Mucosa of rectum (tissue), 2 donors: ENCODE measurements at regions not wholly inside any gene's neighbourhood (a gene's known extent, or its start where the extent isn't known, plus 50 kb on each side); places are given as distances from the start of the nearest gene placed in this dataset.

ENCODE experiments used
- H3K27ac ChIP-seq, 2 donors: one replicate each; pipeline ENCODE4 v1.7.0; 2013; ENCODE audit warnings: inconsistent platforms in 2 of 2, low read depth in 2 of 2, low read length in 2 of 2
- H3K27me3 ChIP-seq, 2 donors: one replicate each; pipeline ENCODE4 v1.7.0; 2013; ENCODE audit warnings: low read length in 2 of 2; ENCODE audit not compliant: control insufficient read depth in 2 of 2, insufficient read depth in 2 of 2
- H3K36me3 ChIP-seq, 2 donors: one replicate each; pipeline ENCODE4 v1.7.0; 2013; ENCODE audit warnings: low read length in 2 of 2; ENCODE audit not compliant: control insufficient read depth in 2 of 2, insufficient read depth in 2 of 2
- H3K4me1 ChIP-seq, 2 donors: one replicate each; pipeline ENCODE4 v1.7.0; 2013; ENCODE audit warnings: low read length in 2 of 2, mild to moderate bottlenecking in 1 of 2; ENCODE audit not compliant: control insufficient read depth in 2 of 2, insufficient read depth in 2 of 2
- H3K4me3 ChIP-seq, 2 donors: one replicate each; pipeline ENCODE4 v1.7.0; 2013; ENCODE audit warnings: low read length in 2 of 2
- H3K9ac ChIP-seq, 2 donors: one replicate each; pipeline ENCODE4 v1.7.0; 2013; ENCODE audit warnings: low read length in 2 of 2, low read depth in 1 of 2, mild to moderate bottlenecking in 1 of 2
- H3K9me3 ChIP-seq, 2 donors: one replicate each; pipeline ENCODE4 v1.7.0; 2013; ENCODE audit warnings: low read length in 2 of 2; ENCODE audit not compliant: control insufficient read depth in 2 of 2
- donor health status: healthy.
- donor health status: Normal muscosa, but diverticular disease.

DNA sequence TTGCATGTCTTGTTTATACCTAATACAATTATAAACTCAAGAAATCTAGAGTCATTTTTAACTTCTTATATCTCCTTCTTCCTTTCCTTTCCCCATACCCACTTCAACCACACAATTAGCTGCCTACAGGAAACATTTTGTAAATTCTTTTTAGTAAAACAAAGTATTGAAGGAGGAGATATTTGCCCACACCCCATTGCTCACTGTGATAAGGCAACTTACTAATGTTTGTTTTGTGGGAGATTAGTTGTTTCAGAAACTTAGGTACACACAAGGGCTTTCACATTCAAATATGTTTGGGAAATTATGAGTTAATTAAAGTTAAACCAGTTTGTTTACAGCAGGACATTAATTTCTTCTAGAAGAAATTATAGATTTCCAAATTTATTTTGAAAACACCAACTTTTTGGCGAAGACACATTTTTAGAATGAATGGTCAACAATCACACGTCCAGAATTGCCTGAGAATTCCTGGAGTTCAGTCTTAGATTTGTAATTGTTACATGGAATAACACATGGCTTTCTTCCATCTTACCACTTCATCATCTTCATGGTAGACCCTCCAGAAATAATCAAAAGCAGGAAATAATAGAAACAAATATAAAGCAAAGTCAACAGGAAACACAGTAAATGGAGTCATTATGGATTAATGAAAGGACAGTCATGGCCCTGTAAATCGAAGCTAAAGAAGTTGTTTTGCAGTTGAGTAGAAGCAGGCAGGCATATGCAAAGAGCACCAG is 62.5 kb upstream of the RAB27B start:
- peaks cover 0 to 5% of the 10 kb centered on the region in 2 donors for H3K4me1 ChIP-seq
- no peak overlapping the region for H3K9ac ChIP-seq
- no peak overlapping the region for H3K4me3 ChIP-seq
- H3K27me3 ChIP-seq: no peaks in the 10 kb centered on the region
- no peaks in the 10 kb centered on the region for H3K9me3 ChIP-seq
- H3K36me3 ChIP-seq: no peaks in the 10 kb centered on the region
- H3K27ac ChIP-seq: no peak overlapping the region

DNA sequence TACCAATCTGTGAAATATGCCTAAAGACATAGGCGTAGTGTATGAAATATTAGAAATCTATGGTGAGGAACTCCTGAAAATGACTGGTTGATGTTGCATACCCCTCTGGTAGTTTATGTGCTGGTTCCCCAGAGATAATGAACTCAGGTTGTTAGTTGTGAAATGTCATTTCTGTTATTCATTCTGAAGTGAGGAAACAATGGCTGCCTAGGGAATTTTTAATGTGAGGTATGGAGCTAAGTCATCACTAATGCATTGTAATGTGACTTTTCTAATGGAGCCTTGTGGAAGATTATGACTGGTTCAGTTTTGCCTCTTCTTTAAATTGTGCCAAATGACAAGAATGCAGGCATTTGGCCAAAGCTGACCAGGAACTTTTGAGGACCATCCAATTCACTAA is 61.6 kb upstream of the RAB27B start:
- Histone ChIP-seq H3K9me3 (no peaks in the 10 kb centered on the region), H3K27me3 (no peaks in the 10 kb centered on the region), H3K4me3 (no peak overlapping the region), H3K9ac (no peak overlapping the region), H3K4me1 (peaks cover 0 to 5% of the 10 kb centered on the region in 2 donors), H3K36me3 (no peaks in the 10 kb centered on the region), H3K27ac (no peak overlapping the region)

DNA sequence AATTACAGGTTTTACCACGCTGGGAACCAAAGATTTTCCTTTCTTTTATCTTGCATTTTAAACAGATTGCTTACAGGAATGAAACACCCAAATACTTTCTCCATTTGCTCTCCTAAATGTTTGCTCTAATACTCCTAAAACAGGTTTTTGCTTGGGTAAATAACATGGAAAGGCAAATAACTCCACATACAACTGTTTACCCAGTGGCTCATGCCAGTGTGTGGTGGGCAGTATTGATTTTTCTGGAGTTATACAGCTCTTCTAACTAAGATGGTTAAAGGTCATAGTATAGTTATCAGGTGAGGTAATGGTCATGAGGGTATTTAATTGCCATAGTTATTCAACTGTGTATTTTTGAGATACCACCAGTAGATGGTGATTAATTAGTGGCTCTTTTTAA is 61.2 kb upstream of the RAB27B start:
- Histone ChIP-seq H3K4me1 (peaks cover 0 to 5% of the 10 kb centered on the region in 2 donors), H3K27me3 (no peaks in the 10 kb centered on the region), H3K9ac (no peak overlapping the region), H3K36me3 (no peaks in the 10 kb centered on the region), H3K4me3 (no peak overlapping the region), H3K27ac (no peak overlapping the region), H3K9me3 (no peaks in the 10 kb centered on the region)

DNA sequence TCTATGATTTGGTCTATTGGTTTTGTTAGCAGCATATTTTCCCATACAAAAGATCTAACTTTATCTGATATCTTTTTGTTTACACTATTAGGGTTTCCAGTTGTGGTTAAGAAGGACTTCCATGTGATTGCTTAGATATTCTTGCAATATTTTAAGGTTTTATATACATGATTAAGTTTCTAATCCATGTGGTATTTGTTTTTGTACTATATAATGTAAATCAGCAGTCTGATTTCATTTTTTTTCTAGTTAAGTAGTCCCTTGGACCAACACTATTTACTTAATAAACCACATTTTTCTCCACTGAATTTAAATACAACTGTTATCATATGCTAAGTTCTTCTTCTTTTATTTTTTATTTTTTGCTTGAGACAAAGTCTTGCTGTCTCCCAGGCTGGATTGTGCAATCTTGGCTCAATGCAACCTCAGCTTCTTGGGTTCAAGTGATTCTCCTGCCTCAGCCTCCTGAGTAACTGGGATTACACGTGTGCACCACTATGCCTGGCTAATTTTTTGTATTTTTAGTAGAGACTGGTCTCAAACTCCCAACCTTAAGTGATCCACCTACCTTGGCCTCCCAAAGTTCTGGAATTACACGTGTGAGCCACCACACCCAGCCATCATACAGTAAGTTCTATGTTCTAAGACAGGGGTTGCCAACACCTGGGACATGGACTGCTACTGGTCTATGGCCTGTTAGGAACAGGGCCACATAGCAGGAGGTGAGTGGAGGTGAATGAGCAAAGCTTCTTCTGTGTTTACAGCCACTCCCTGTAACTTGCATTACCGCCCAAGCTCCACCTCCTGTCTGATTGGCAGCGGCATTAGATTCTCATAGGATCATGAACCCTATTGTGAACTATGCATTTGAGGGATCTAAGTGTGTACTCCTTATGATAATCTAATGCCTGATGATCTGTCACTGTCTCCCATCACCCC is 58.5 kb upstream of the RAB27B start:
- Histone ChIP-seq H3K9ac (no peak overlapping the region), H3K9me3 (no peaks in the 10 kb centered on the region), H3K4me3 (no peak overlapping the region), H3K4me1 (peaks cover 0 to 5% of the 10 kb centered on the region in 2 donors), H3K27ac (no peak overlapping the region), H3K36me3 (no peaks in the 10 kb centered on the region), H3K27me3 (no peaks in the 10 kb centered on the region)

DNA sequence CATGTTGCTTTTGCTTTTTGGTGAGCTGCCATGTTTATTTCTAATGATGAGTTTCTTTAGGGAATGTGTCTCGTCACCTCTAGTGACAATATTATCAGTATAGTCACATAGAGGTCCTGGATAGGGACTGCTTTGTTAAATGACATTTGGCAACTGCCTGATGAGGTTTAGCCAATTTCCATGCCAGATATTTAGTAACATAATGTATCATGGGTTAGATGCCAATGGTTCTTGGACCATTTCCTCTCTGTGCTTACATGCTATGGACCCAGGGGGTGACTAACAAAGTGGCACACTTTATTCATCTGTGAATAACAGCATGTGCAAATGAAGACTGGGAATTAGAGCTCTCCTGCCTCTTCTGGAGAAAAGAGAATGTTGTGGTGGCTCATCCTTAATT is 56.2 kb upstream of the RAB27B start:
- no peaks in the 10 kb centered on the region for H3K36me3 ChIP-seq
- H3K9ac ChIP-seq: no peak overlapping the region
- H3K9me3 ChIP-seq: no peaks in the 10 kb centered on the region
- H3K4me1 ChIP-seq: peaks cover 0 to 3% of the 10 kb centered on the region in 2 donors
- no peaks in the 10 kb centered on the region for H3K27me3 ChIP-seq
- H3K4me3 ChIP-seq: no peak overlapping the region
- H3K27ac ChIP-seq: no peak overlapping the region

DNA sequence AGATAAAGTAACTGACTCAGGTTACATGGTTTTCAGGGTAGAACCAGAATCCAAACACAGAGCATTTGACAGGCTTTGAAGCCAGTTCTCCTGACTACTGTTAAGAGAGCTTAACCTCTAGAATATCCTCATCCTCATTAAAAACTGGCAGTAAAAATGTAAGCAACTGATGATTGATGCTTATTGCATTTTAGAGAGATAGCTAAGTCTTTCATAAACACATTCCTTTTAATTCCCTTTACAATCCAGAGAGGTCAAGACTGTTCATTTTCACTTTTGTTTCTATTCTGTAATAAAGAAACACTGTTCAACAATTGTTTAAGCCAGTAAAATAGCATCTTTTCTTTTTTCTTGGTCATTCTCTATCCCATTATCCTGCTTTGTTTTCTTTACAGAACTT is 53.9 kb upstream of the RAB27B start:
- Histone ChIP-seq H3K9ac (no peak overlapping the region), H3K4me1 (peaks cover 0 to 3% of the 10 kb centered on the region in 2 donors), H3K4me3 (no peak overlapping the region), H3K27me3 (no peaks in the 10 kb centered on the region), H3K36me3 (no peaks in the 10 kb centered on the region), H3K9me3 (no peaks in the 10 kb centered on the region), H3K27ac (no peak overlapping the region)

DNA sequence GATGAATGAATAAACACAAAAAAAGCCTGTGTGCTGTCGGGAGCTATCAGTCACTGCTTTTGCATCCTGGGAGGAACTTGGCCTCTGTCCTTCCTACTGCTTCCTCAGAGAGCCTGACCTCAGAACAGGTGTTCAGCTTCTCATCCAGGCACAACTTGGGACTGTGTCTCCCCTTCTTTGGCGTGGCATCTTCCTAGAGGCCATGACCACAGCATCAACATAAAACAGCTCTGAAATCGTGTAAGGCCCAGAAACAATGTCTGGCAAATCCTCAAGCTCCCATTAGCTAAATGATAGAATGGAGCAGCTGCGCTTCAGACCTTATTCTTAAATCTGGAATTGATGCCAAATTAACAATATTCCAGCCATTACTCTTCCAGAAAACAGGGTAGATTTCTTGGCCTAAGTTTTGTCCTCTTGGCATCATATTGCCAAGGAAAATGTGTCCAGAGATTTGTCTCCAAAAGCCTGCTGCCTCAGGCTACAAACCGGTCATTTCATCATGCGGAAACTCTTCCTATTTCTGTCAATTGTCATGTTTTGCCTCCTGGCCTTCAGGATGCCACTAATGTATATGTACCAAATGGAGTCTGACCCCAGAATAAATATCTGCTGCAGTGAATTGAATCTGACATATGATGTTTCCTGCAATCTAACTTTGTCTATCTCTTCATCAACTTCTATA is 53.2 kb upstream of the RAB27B start:
- H3K27me3 ChIP-seq: no peaks in the 10 kb centered on the region
- H3K4me3 ChIP-seq: no peak overlapping the region
- H3K27ac ChIP-seq: no peak overlapping the region
- no peaks in the 10 kb centered on the region for H3K9me3 ChIP-seq
- H3K4me1 ChIP-seq: peaks cover 0 to 3% of the 10 kb centered on the region in 2 donors
- H3K36me3 ChIP-seq: no peaks in the 10 kb centered on the region
- no peak overlapping the region for H3K9ac ChIP-seq

DNA sequence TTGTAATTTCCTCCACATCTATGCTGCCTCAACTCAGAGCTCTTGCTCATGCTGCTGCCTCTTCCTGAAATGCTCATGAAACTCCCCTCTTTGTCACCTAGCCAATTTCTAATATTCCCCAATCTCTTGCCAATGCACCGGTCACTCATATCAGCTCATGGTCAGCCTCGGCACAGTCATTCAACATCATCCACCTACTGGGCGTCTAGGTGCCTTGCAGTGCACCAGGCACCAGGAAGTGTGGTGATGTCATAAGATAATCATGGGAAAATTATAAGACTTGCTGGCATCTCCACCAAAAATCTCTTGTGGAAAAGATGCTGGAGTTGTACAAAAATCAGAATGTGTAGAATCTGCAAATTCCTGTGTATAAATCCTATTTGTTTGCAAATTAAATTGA is 52.6 kb upstream of the RAB27B start:
- H3K36me3 ChIP-seq: no peaks in the 10 kb centered on the region
- H3K27me3 ChIP-seq: no peaks in the 10 kb centered on the region
- H3K9me3 ChIP-seq: no peaks in the 10 kb centered on the region
- H3K4me3 ChIP-seq: no peak overlapping the region
- H3K27ac ChIP-seq: no peak overlapping the region
- no peak overlapping the region for H3K9ac ChIP-seq
- peaks cover 0 to 3% of the 10 kb centered on the region in 2 donors for H3K4me1 ChIP-seq

DNA sequence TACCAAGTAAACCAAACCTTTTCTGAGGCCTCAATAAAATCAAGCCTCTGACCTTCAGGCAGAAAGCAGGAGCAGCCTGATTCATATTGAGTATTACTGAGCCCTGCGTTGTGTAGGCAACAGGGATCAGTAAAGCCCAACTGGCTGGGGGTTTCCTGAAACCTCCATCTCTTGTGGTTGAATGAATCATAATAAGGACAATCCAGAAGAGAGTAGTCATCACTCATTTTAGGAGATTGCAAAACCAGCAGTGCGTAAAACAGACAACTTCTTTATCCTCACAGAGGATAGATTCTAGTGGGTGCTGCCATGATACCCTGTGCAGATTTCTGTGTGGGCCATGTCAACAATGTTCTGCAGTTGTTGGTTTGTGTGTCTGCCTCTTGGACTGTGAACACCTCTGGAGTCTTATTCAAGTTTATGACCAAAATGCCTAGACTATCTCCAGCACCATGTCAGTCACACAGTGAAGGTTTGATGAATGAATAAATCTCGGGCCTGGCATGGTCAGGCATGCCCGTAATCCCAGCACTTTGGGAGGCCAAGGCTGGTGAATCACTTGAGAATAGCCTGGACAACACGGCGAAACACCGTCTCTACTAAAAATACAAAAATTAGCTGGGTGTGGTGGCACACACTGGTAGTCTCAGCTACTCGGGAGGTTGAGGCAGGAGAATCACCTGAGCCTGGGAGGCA is 51.8 kb upstream of the RAB27B start:
- no peak overlapping the region for H3K4me3 ChIP-seq
- H3K27ac ChIP-seq: no peak overlapping the region
- H3K36me3 ChIP-seq: no peaks in the 10 kb centered on the region
- H3K27me3 ChIP-seq: no peaks in the 10 kb centered on the region
- no peak overlapping the region for H3K9ac ChIP-seq
- H3K4me1 ChIP-seq: peaks cover 0 to 3% of the 10 kb centered on the region in 2 donors
- H3K9me3 ChIP-seq: no peaks in the 10 kb centered on the region
